ENCODE measurements at regions not wholly inside any gene's neighbourhood (a gene's known extent, or its start where the extent isn't known, plus 50 kb on each side); places are given as distances from the start of the nearest gene placed in this dataset.

GRCh38 chr9:13616491-13617035, 337.1 kb upstream of the MPDZ start:
- TF ChIP-seq CTCF (IDR thresholded peaks at IDR 0.05; ENCODE audit: insufficient read depth, low read length) (no peak), REST (IDR thresholded peaks at IDR 0.05; ENCODE audit: insufficient replicate concordance, low read depth) (no peak), POLR2AphosphoS5 (IDR thresholded peaks at IDR 0.05; ENCODE audit: low read depth) (no peak), SPI1 (IDR thresholded peaks at IDR 0.05; ENCODE audit: borderline replicate concordance, low read depth) (no peak)
